B cell (primary cell): ENCODE measurements at regions not wholly inside any gene's neighbourhood (a gene's known extent, or its start where the extent isn't known, plus 50 kb on each side); places are given as distances from the start of the nearest gene placed in this dataset.

Experiments used
- EZH2 ChIP-seq: IDR thresholded peaks from 2 replicates; pipeline ENCODE4 v1.6.1; 2012; ENCODE audit warnings: borderline replicate concordance, low read depth, mild to moderate bottlenecking, moderate library complexity, low read length; ENCODE audit not compliant: insufficient read depth, poor library complexity, severe bottlenecking
- TF ChIP-seq, protein P1 (sequence below): fragments of 200-600 bp; IDR thresholded peaks from one replicate; pipeline ENCODE4 v1.8.0; 2022; ENCODE audit warnings: antibody characterized with exemption, mild to moderate bottlenecking

- TF ChIP-seq, protein P1, sequence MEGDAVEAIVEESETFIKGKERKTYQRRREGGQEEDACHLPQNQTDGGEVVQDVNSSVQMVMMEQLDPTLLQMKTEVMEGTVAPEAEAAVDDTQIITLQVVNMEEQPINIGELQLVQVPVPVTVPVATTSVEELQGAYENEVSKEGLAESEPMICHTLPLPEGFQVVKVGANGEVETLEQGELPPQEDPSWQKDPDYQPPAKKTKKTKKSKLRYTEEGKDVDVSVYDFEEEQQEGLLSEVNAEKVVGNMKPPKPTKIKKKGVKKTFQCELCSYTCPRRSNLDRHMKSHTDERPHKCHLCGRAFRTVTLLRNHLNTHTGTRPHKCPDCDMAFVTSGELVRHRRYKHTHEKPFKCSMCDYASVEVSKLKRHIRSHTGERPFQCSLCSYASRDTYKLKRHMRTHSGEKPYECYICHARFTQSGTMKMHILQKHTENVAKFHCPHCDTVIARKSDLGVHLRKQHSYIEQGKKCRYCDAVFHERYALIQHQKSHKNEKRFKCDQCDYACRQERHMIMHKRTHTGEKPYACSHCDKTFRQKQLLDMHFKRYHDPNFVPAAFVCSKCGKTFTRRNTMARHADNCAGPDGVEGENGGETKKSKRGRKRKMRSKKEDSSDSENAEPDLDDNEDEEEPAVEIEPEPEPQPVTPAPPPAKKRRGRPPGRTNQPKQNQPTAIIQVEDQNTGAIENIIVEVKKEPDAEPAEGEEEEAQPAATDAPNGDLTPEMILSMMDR, result no peak
- TF ChIP-seq EZH2, result no peak
These were observed 152.5 kb upstream of the POU3F3 start for GRCh38 chr2:104701411-104701911.
